ENCODE measurements at regions not wholly inside any gene's neighbourhood (a gene's known extent, or its start where the extent isn't known, plus 50 kb on each side); places are given as distances from the start of the nearest gene placed in this dataset.
A peak's percentile ranks its signal among the peaks of the same experiment; 100 is the strongest.
"Not testable (repeated sequence)": the region's sequence is repeated elsewhere in the genome, so short reads cannot be mapped to it uniquely, and the experiment has no call there.

DNA sequence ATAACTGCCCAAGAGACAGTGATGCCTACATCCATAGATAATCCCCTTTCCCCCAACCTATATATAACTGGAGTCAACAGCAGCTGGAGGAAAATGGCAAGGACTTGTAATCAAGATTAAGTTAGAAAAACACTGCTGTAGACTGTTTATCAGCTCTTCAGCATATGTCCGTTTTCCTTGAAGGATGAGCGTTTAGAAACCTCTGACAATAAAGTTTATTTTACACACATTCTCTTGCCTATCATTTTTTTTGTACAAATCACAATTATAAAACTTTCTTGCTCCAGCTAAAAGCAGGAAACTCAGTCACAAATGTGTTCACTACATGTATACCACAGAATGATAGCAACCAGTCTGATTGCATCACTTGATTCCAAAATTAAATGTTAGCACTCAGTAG, 50.8 kb downstream of the PPIAL4G start:
- not testable (repeated sequence) for DNase-seq (ENCODE audit: low read depth)

DNA sequence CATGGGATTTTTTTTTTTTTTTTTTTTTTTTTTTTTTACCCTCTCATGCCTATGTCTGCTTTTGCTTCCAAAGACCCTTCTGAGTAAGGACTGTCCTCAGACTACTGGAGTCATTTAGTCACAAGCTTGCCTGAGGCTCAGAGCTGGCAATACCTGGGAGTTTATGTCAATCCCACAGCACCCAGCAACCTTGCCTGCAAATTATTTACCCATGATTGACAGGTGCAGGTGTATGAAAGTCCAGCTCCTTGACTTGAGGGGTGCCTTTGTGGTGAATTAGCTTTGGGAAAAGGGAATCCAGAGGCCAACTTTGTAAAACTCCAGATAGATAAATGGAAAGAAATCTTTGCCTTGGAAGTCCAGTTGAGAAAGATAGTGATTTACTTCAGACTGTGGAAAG, 53.2 kb downstream of the PPIAL4G start:
- peak; percentile 67 for DNase-seq (ENCODE audit: low read depth)

DNA sequence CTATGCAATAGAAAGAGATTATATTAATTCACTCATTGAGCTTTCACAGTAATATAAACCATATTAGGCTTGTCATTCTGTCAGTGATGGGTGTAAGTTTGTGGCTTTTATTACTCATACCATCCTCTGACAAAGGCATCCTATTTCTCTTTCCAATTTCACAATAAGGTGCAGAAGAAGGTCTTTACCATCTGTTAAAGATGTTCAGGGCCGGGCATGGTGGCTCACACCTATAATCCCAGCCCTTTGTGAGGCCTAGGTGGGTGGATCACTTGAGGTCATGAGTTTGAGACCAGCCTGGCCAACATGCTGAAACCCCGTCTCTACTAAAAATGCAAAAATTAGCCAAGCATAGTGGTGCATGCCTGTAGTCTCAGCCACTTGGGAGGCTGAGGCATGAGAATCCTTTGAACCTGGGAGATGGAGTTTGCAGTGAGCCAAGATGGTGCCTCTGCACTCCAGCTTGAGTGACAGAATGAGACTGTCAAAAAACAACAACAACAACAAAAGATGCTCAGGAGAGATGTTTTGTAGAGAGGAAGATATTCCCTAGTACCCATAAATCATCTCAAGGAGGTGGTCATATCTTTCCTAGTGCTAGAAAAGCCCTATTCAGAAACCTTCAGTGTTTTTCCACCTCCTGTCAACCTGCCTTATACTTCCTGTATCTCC, 56.0 kb downstream of the PPIAL4G start:
- DNase-seq (ENCODE audit: low read depth): not testable (repeated sequence)

DNA sequence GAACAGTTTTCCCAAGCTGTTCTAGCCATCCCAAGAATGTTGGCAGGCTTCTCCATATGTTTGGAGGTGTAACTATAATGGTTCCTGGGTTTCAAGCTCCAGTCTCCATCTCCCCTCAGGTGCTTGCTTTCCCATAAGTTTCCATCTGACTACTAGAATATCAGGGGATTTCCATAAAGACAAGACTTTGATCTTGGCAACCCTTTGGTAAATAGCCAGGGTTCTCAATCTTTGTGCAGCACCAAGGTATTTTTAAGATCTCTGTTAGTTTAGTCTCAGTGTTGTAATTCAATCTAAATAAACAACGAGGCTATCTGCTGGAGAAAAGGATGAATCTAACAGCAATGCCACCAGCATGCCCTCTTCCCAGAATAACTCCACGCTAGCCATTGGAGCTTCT, 56.7 kb downstream of the PPIAL4G start:
- not testable (repeated sequence) for DNase-seq (ENCODE audit: low read depth)

DNA sequence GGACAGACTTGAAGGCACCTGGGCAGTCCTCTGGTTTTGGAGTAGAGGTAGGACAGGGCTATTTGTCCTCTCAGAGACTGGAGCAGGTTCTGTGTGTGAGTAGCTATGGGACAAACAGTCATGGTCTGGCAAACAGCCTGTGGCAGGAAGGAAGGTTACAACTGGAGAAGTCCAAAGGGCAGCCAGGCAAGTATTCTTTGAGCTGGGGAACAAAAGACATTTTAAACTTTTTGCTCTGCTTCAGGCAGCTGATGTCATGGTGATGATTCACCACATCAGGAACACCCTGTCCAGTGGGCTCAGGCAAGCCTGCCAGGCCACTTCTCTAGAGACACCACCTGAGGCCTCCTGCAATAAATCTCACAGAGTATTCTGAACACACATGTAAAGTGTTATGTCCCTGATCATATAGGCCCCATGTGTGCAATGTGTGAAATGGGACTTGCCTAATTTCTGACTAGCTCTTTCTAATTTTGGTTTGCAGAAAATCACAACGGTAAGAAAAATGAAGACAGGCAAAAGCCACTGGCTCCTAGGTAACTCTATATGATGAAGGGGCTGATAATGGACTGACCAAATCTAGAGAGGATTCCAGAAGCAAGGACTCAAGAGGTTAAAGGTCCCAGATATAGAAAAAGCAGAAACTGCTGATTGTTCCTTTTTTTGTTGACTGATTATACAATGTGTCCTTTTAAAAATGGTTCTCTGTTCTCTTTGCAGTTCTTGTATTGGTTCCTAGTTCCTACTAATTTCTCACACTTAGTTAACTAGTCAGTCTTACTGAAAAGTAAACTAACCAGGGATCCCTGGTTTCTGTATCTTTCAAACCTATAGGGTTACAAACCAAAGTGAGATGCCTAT, 58.7 kb downstream of the PPIAL4G start:
- peak; percentile 58 for DNase-seq (ENCODE audit: low read depth)

DNA sequence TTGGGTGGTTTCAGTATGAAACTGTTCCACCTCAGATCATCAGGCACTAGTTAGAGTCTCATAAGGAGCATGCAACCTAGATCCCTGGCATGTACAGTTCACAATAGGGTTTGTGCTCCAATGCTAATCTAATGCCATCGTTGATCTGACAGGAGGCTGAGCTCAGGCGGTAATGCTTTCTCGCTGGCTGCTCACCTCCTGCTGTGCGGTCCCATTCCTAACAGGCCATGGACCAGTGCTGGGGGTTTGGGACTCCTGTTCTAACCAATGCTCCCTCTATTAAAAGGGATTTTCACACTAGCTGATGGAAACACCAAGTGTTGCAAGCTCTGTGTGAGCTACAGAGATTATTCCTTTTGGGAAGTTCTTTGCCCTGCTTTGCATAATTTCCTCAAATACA, 60.2 kb downstream of the PPIAL4G start:
- not testable (repeated sequence) for DNase-seq (ENCODE audit: low read depth)

DNA sequence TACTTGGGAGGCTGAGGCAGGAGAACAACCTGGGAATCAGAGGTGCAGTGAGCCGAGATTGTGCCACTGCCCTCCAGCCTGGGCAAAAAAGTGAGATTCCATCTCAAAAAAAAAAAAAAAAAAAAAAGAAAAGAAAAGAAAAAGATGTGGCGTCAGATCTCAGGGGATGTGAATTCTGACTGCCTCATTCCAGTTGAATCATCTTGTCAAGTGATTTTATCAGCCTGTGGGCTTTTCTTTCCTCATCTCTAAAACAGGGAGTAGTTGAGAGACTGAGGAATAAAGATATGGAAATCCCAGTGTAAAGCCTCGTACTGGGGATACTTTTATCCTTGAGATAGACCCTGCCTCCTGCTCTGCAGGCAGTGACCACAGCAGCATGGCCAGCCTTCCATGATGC, 65.9 kb downstream of the PPIAL4G start:
- DNase-seq (ENCODE audit: low read depth): not testable (repeated sequence)

DNA sequence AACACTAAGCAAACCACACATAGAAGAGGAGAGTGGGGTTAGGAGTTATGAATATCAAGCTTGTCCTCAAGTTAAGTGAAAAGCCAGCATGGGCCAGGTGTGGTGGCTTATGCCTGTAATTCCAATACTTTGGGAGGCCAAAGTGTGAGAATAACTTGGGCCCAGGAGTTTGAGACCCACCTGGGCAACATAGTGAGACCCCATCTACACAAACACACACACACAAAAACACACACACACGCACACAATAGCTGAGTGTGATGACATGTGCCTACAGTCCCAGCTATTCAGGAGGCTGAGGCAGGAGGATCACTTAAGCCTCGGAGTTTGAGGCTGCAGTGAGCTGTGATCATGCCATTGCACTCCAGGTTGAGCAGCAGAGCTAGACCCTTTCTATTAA, 69.7 kb downstream of the PPIAL4G start:
- DNase-seq (ENCODE audit: low read depth): not testable (repeated sequence)

DNA sequence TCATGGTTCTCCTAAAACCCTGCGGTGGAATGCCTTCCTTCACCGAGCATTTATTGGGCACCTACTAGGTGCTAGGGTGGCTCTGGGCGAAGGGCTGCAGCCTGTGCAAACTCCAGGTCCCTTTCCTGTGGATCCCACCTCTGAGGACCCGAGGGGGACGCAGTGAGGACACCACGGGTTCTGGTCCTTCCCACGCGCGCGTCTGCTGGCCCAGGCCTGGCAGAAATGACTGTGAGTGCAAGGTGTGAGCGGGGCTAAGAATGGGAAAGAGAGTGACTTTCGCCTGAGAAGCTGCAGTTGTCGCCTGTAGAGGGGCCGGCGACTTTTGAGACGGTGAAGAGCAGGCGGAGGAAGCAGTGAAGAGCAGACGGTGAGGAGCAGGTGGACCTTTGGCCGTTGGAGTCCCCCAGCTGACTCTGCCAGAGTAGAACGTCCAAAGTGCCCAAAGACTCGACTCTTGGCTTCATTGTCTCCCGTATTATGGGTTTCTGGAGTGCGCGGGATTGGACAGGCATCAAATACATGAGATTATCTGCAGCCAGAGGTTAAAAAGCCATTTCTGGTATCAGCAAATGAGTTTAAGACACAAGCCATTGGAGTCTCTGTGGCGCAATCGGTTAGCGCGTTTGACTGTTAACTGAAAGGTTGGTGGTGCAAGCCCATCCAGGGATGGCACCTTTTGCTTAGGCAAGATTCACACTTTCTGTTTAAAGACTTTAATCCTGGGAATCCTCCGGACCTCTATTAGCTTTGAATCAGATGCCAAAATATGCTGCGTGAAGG, 78.1 kb downstream of the PPIAL4G start:
- not testable (repeated sequence) for DNase-seq (ENCODE audit: low read depth)

DNA sequence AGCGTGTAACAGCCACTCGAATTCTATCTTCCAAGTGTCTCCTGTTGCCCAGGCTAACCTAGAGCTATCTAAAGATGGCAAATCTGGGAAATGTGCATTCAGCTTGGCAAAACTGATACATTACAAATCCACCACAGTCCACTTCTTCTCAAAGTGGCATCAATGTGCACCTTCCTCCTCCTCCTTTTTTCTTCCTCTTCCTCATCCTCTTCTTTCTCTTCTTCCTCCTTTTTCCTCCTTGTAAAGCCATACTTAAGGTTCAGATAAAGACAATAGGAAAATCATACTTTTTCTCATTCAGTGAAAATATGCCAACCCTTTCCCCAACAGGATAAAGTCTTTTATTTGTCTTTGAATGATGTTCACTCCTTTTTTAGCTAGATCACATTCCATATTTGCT, 79.2 kb downstream of the PPIAL4G start:
- DNase-seq (ENCODE audit: low read depth): not testable (repeated sequence)

DNA sequence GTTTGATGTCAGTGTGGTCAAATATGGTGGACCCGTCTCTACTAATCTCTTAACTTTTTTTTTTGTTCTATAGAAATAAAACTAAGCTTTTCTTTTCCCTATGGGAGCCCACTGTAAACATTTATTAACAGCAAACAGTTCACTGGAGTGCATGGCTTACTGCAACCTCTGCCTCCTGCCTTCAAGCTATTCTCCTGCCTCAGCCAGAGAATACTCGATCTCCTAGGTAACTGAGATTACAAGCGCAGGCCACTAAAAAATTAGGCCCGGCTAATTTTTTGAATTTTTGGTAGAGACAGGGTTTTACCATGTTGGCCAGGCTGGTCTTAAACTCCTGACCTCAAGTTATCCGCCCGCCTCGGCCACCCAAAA, 80.0 kb downstream of the PPIAL4G start:
- DNase-seq (ENCODE audit: low read depth): not testable (repeated sequence)

DNA sequence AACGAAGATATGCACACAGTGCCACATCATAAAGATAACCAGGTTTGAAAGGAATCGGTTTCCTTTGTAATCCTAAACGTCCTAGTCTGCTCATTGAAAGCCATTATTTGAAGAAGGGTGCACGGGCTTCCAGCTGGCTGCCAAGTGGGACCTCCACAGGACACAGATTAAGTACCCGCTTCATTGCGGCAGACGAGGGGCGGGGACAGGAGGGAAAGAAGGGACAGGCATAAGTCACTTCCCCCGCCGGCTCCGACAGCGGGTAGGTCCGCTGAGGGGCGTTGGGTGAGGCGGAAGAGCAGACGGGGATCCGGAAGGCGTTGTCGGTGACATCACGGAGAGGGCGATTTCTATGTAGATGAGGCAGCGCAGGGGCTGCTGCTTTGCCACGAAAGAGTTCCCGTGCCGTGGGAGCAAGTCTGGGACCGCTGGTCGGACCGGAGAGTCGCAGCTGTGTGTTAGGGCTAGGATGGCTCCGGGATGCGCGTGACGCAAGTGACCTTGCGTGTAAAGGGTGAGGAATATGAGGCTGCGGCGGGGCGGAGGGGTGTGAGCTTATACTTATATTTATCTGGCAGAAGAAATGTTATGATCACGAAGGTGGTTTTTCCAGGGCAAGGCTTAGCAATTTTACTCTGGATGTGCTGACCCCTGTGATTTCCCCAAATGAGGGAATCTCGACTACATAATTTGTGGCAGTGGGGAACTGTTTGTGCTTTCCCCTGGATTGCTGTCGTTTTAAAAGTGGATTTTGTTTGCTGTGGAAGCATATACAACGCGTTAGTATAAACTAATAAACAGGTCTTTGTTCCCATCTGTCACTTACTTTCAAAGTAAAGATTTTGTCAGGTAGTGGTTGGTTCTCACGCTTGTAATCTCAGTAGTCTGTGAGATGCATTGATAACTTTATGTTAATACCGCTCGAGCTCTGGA, 80.7 kb downstream of the PPIAL4G start:
- peak; percentile 70 for DNase-seq (ENCODE audit: low read depth)

DNA sequence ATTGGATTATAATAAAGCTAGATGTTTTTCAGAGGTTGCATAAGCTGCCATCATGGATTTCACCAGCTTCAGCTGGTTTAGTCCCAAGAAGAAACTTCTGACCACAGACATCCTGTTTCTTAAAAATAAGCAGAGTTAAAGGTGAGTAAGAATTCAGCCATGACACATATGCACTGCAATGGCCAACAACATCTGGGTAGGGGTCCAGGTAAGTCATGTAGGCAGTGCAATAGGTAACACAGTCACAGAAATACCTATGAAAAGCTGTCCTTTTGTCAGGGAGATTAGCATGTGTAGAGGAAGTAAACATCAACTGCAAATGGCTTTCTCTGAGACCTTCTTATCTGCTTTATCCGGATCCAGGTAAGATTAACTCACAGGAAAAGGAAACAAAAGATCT, 85.6 kb downstream of the PPIAL4G start:
- DNase-seq (ENCODE audit: low read depth): not testable (repeated sequence)

DNA sequence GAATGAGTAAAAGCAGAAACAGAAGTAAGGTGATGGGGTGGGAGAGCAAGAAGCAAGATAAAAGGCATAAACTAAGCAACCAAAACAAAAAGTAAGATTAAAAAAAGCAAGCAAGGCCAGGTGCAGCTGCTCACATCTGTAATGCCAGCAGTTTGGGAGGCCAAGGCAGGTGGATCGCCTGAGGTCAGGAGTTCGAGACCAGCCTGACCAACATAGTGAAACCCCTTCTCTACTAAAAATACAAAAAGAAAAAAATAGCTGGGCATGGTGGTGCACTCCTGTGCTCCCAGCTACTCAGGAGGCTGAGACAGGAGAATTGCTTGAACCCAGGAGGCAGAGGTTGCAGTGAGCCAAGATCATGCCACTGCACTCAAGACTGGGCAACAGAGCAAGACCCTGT, 90.6 kb downstream of the PPIAL4G start:
- not testable (repeated sequence) for DNase-seq (ENCODE audit: low read depth)

DNA sequence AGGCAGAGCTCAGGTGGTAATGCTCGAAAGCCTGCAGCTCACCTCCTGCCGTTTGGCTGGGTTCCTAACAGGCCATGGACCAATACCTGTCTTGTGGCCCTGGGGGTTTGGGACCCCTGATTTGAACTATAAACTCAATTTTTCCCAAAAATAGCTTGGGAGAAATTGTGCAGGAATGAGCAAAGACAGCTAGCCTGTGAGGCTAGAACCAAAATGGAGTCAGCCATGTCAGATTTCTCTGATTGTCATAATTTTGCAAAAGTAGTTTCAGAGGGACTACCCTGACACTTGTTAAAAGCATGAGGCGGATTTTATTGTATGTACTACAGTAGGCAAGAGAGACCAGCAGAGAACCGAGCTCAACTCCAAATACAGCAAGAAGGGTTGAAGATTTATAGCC, 91.8 kb downstream of the PPIAL4G start:
- not testable (repeated sequence) for DNase-seq (ENCODE audit: low read depth)

DNA sequence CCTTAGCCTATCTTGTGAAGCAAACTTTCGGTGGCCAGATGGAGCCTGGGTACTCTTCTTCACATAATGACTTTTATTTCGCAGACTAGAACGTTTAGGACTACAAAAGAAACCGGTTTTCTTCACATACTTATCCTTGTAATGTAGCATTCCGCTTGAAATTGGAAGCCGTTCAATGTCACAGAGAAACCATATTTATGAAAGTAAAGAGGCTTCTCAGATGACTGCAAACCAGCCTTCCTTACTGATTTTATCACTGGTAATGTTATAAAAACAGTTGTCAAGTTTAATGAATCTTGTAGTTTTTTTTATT, 94.1 kb downstream of the PPIAL4G start:
- no peak for DNase-seq (ENCODE audit: low read depth)

DNA sequence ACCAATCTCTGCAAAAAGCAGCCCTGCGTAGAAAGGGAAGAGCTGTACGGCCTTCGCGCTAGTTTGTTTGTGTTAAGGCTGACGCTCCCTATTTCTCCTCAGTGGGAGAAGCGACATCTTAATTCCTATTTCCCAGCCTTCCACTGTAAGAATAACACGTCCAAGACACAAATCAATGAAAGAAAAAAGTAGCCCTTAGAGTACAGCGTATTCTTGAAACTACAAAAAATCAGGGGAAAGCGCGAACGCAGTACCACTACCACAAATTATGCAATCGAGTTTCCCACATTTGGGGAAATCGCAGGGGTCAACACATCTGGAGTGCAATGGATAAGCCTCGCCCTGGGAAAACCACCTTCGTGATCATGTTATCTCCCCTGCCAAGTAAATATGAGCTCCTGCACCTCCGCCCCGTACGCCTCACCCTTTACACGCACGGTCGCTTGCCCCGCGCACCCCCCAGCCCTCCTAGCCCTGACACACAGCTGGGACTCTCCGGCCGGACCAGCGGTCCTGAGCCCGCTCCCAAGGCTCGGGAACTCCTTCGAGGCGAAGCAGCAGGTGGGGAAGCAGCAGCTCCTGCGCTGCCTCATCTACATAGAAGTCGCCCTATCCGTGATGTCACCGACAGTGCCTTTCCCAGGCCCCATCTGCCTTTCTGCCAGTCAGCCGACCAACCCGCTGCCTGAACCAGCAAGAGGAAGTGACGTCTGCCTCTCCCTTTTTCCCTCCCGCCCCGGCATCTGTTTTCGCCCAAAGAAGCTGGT, 94.7 kb downstream of the PPIAL4G start:
- DNase-seq (ENCODE audit: low read depth): peak; percentile 91

DNA sequence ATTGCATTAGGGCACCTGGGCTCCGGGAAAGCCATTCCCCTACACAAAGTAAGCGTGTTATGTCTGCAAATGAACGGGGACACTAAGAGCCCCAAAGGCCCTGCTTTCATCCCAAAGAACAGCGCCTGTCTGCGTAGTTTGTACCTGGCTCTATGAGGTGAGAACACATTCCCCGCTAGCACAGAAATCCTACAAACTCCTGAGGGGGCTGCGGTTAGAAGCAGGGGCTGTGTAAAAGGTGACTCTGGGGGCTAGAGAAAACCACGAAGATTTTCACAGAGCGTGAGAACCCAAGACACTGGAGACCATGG, 95.2 kb downstream of the PPIAL4G start:
- DNase-seq (ENCODE audit: low read depth): not testable (repeated sequence)

DNA sequence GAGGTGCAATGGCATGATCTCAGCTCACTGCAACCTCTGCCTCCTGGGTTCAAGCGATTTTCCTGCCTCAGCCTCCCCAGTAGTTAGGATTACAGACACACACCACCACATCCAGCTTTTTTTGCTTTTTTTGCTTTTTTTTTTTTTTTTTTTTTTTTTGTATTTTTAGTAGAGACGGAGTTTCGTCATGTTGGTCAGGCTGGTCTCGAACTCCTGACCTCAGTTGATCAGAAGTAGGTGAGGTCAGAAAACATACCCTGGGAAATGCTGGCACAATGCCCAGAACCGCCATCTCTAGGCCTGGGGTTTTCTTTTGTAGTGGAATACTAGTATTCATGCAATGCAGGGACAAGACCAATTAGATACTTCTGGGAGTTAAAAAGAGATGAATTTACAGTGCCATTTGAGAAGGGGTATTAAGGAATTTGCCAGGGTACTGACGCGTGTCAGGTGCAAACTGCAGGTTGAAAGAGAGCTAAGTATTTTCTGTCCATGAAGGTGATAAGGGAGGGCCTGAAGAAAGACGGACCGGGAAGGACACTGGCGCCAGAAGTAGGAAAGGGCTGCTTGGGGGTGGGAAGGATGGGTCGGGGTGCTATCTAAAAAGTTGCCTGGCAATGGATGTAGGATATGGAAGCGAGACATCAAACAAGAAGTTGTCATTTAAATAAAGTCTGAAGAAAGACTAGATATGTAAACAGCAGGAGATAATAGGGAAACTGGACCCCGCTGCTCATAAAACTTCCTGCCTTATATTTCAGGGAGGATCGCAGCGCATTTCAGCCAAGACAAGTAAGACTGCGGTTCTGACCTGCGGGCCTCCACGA, 95.8 kb downstream of the PPIAL4G start:
- DNase-seq (ENCODE audit: low read depth): not testable (repeated sequence)
